Osteocyte (in vitro differentiated cells): ENCODE measurements at regions not wholly inside any gene's neighbourhood (a gene's known extent, or its start where the extent isn't known, plus 50 kb on each side); places are given as distances from the start of the nearest gene placed in this dataset.
"Not testable (repeated sequence)": the region's sequence is repeated elsewhere in the genome, so short reads cannot be mapped to it uniquely, and the experiment has no call there.

Experiments
- DNase-seq: peaks from one replicate; pipeline ENCODE4 v3.0.0; 2021; ENCODE audit warnings: mixed read lengths; ENCODE audit not compliant: unreplicated experiment; ENCODE audit errors: extremely low spot score
- H3K27ac Mint-ChIP-seq: one replicate; pipeline ENCODE4 v1.8.0; 2021; ENCODE audit warnings: mild to moderate bottlenecking, mixed read lengths; ENCODE audit not compliant: unreplicated experiment
- H3K27me3 Mint-ChIP-seq: one replicate; pipeline ENCODE4 v1.8.0; 2021; ENCODE audit warnings: mixed read lengths; ENCODE audit not compliant: unreplicated experiment
- H3K36me3 Mint-ChIP-seq: one replicate; pipeline ENCODE4 v1.8.0; 2021; ENCODE audit warnings: mixed read lengths; ENCODE audit not compliant: unreplicated experiment
- H3K4me1 Mint-ChIP-seq: one replicate; pipeline ENCODE4 v1.8.0; 2021; ENCODE audit warnings: mixed read lengths; ENCODE audit not compliant: unreplicated experiment
- H3K4me3 Mint-ChIP-seq: one replicate; pipeline ENCODE4 v1.8.0; 2021; ENCODE audit warnings: mild to moderate bottlenecking, moderate library complexity, mixed read lengths; ENCODE audit not compliant: unreplicated experiment
- H3K9me3 Mint-ChIP-seq: one replicate; pipeline ENCODE4 v1.8.0; 2021; ENCODE audit warnings: mixed read lengths; ENCODE audit not compliant: unreplicated experiment
- CTCF ChIP-seq: fragments of 200-600 bp; sonication (generic); IDR thresholded peaks from 2 replicates; pipeline ENCODE4 v1.5.0; 2021; ENCODE audit warnings: antibody characterized with exemption, mild to moderate bottlenecking, moderate library complexity

DNA sequence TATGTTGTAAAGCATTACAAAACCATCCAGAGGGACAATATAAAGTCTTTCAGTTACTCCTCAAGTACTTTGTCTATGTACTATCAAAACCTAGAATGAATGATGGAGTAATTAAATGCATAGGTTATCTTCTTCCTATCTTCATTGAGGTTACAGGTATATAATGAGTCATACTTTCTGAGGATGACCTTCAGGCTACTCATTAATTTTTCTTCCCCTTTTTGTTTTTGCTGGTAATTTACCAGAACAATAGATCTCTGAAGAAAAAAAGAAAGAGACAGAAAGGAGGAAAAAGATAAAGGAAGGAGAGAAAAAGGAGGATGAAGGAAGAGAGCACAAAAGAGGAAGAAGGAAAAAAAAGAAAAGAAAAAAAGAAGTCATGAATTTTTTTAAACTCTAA, 398.4 kb downstream of the TBC1D32 start:
- H3K9me3 Mint-ChIP-seq: no peaks in the 10 kb centered on the region
- no peaks in the 10 kb centered on the region for H3K36me3 Mint-ChIP-seq
- TF ChIP-seq CTCF: no peak
- H3K27ac Mint-ChIP-seq: no peak overlapping the region
- peaks cover 12% of the 10 kb centered on the region for H3K27me3 Mint-ChIP-seq
- no peak for DNase-seq
- H3K4me3 Mint-ChIP-seq: no peak overlapping the region
- no peaks in the 10 kb centered on the region for H3K4me1 Mint-ChIP-seq

- Mint-ChIP-seq H3K27ac (no peak overlapping the region), H3K36me3 (no peaks in the 10 kb centered on the region), H3K4me1 (no peaks in the 10 kb centered on the region), H3K27me3 (peaks cover 17% of the 10 kb centered on the region), H3K9me3 (no peaks in the 10 kb centered on the region), H3K4me3 (no peak overlapping the region)
- no peak for DNase-seq
- TF ChIP-seq CTCF: no peak
Observed at GRCh38 chr6:120935016-120935415, 399.3 kb downstream of the TBC1D32 start.

DNA sequence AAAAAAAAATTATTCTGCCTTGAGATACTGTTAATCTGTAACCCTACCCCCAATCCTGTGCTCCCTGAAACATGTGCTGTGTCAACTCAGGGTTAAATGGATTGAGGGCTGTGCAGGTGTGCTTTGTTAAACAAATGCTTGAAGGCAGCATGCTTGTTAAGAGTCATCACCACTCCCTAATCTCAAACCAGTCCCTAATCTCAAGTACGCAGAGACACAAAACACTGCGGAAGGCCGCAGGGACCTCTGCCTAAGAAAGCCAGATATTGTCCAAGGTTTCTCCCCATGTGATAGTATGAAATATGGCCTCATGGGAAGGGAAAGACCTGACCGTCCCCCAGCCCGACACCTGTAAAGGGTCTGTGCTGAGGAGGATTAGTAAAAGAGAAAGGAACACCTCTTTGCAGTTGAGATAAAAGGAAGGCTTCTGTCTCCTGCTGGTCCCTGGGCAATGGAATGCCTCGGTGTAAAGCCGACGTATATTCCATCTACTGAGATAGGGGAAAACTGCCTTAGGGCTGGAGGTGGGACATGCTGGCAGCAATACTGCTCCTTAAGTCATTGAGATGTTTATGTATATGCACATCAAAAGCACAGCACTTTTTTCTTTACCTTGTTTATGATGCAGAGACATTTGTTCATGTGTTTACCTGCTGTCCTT, 402.6 kb downstream of the TBC1D32 start:
- H3K27ac Mint-ChIP-seq, H3K9me3 Mint-ChIP-seq, H3K4me3 Mint-ChIP-seq, H3K36me3 Mint-ChIP-seq, H3K4me1 Mint-ChIP-seq, DNase-seq: not testable (repeated sequence)
- H3K27me3 Mint-ChIP-seq: peaks cover 17% of the 10 kb centered on the region

DNA sequence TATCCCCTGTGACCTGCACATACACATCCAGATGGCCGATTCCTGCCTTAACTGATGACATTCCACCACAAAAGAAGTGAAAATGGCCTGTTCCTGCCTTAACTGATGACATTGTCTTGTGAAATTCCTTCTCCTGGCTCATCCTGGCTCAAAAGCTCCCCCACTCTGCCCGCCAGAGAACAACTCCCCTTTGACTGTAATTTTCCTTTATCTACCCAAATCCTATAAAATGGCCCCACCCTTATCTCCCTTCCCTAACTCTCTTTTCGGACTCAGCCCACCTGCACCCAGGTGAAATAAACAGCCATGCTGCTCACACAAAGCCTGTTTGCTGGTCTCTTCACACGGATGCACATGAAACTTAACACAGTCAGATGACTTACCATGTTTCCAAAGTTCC, 403.8 kb downstream of the TBC1D32 start:
- not testable (repeated sequence) for H3K36me3 Mint-ChIP-seq, H3K9me3 Mint-ChIP-seq, H3K27ac Mint-ChIP-seq, DNase-seq, H3K4me1 Mint-ChIP-seq, H3K4me3 Mint-ChIP-seq
- peaks cover 14% of the 10 kb centered on the region for H3K27me3 Mint-ChIP-seq

DNA sequence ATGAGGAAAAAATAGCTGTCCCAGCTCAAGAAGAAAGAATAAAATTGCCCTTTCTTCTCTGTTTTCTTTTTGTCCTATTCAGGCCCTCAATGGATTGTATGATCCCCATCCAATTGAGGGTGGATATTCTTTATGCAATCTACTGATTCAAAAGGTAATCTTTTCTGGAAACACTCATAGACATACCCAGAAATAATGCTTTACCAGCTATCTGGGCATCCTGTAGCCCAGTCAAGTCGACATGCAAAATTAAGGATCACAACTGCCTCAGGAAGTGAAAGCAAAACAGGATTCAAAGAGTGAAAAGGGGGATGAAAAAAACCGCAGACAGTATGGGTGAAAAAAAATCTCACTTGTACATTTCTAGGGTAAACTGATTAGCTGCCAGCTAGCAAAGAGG, 410.1 kb downstream of the TBC1D32 start:
- H3K36me3 Mint-ChIP-seq: no peaks in the 10 kb centered on the region
- no peaks in the 10 kb centered on the region for H3K4me1 Mint-ChIP-seq
- no peak overlapping the region for H3K4me3 Mint-ChIP-seq
- TF ChIP-seq CTCF: no peak
- no peak for DNase-seq
- H3K27me3 Mint-ChIP-seq: peaks cover 3% of the 10 kb centered on the region
- peaks cover 6% of the 10 kb centered on the region for H3K9me3 Mint-ChIP-seq
- H3K27ac Mint-ChIP-seq: no peak overlapping the region

DNA sequence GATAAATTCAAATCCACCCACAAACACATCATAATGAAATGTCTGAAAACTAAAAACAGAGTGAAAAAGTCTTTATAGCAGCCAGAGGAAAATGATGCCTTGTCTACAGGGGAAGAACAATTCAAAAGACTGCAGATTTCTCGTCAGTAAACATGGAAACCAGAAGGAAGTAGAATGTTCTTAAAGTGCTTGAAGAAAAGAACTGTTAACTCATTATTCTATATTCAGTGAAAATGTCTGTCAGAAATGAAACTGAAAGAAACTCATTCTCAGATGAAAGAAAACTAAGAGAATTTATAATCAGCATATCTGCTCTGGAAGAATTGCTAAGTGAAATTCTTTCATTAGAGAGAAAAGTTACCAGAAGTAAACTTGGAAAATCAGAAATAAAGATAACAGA, 416.1 kb downstream of the TBC1D32 start:
- H3K4me1 Mint-ChIP-seq: no peaks in the 10 kb centered on the region
- H3K4me3 Mint-ChIP-seq: no peak overlapping the region
- peaks cover 6% of the 10 kb centered on the region for H3K27me3 Mint-ChIP-seq
- no peak for TF ChIP-seq CTCF
- no peak overlapping the region for H3K27ac Mint-ChIP-seq
- H3K9me3 Mint-ChIP-seq: no peaks in the 10 kb centered on the region
- no peaks in the 10 kb centered on the region for H3K36me3 Mint-ChIP-seq
- no peak for DNase-seq
